H1 (cell line): ENCODE measurements at regions not wholly inside any gene's neighbourhood (a gene's known extent, or its start where the extent isn't known, plus 50 kb on each side); places are given as distances from the start of the nearest gene placed in this dataset.

Experiments used
- CHD7 ChIP-seq: fragments of 300-600 bp; sonication (generic); IDR thresholded peaks from 2 replicates; pipeline ENCODE4 v1.7.1; 2012; ENCODE audit warnings: low read length, moderate library complexity, mild to moderate bottlenecking, inconsistent platforms; ENCODE audit not compliant: insufficient replicate concordance
- CREB1 ChIP-seq: IDR thresholded peaks from 2 replicates; pipeline ENCODE4 v1.6.1; 2012; ENCODE audit warnings: inconsistent platforms

GRCh38 chr14:81619816-81620215 is 86.2 kb upstream of the SEL1L start (continued):
- no peak for TF ChIP-seq CHD7
- TF ChIP-seq CREB1, result no peak
